Endothelial cell of umbilical vein (primary cell): ENCODE measurements at regions not wholly inside any gene's neighbourhood (a gene's known extent, or its start where the extent isn't known, plus 50 kb on each side); places are given as distances from the start of the nearest gene placed in this dataset.

Experiments used
- EZH2 ChIP-seq: IDR thresholded peaks from 2 replicates; pipeline ENCODE4 v1.6.1; 2012; ENCODE audit warnings: borderline replicate concordance, low read depth, mild to moderate bottlenecking, moderate library complexity, low read length, inconsistent platforms; ENCODE audit not compliant: severe bottlenecking
- GATA2 ChIP-seq: IDR thresholded peaks from 2 replicates; pipeline ENCODE4 v1.7.0; 2011; ENCODE audit warnings: low read depth, mild to moderate bottlenecking, moderate library complexity, mixed read lengths, low read length; ENCODE audit not compliant: insufficient read length, insufficient read depth
- JUN ChIP-seq: IDR thresholded peaks from 2 replicates; pipeline ENCODE4 v1.6.1; 2011; ENCODE audit warnings: borderline replicate concordance, low read depth; ENCODE audit not compliant: insufficient read length, insufficient read depth
- MYC ChIP-seq: IDR thresholded peaks from one replicate; pipeline ENCODE4 v1.6.1; 2011; ENCODE audit warnings: mild to moderate bottlenecking, low read depth, low read length
- POLR2A ChIP-seq: IDR thresholded peaks from 2 replicates; pipeline ENCODE4 v1.6.1; 2012; ENCODE audit warnings: low read depth, mild to moderate bottlenecking, control low read depth, low read length
- POLR2AphosphoS5 ChIP-seq: IDR thresholded peaks from 2 replicates; pipeline ENCODE4 v1.6.1; 2012; ENCODE audit warnings: low read depth, mild to moderate bottlenecking, control low read depth, low read length, moderate library complexity; ENCODE audit not compliant: insufficient read depth
- TF ChIP-seq, protein P1 (sequence below), 2 donors: IDR thresholded peaks; 1 replicate in 1 of 2; 2 replicates in 1 of 2; pipeline ENCODE4 v1.5.1; 2011; ENCODE audit warnings: low read length in 2 of 2, mild to moderate bottlenecking in 2 of 2, moderate library complexity in 2 of 2, control low read depth in 1 of 2, inconsistent platforms in 1 of 2, low read depth in 1 of 2; ENCODE audit not compliant: insufficient read depth in 1 of 2; ENCODE audit errors: extremely low read depth in 1 of 2
- TF ChIP-seq, protein P2 (sequence below): IDR thresholded peaks from 2 replicates; pipeline ENCODE4 v1.6.1; 2011; ENCODE audit not compliant: insufficient read depth, insufficient read length

DNA sequence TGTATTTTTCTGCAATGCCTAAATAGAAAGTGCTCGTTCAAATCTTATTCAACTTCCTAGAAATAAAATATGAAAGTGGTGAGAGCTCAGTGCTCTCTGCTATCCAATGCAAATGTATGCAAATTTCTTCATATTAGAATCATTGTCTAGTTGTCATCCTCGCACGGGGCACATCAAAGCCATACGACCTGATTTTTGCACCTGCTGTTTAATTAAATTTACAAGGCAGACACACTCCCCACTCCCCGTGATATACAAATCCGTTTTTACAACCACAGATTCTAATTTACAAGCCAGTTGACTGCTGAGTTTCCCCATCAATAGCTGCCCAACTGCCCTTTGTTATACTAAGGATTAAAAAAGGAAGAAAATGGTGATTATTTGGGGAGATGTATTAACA, 284.6 kb downstream of the RNF144A start:
- TF ChIP-seq POLR2A (no peak), POLR2AphosphoS5 (no peak), EZH2 (no peak), MYC (no peak), JUN (no peak), GATA2 (no peak)
- TF ChIP-seq, protein P1, sequence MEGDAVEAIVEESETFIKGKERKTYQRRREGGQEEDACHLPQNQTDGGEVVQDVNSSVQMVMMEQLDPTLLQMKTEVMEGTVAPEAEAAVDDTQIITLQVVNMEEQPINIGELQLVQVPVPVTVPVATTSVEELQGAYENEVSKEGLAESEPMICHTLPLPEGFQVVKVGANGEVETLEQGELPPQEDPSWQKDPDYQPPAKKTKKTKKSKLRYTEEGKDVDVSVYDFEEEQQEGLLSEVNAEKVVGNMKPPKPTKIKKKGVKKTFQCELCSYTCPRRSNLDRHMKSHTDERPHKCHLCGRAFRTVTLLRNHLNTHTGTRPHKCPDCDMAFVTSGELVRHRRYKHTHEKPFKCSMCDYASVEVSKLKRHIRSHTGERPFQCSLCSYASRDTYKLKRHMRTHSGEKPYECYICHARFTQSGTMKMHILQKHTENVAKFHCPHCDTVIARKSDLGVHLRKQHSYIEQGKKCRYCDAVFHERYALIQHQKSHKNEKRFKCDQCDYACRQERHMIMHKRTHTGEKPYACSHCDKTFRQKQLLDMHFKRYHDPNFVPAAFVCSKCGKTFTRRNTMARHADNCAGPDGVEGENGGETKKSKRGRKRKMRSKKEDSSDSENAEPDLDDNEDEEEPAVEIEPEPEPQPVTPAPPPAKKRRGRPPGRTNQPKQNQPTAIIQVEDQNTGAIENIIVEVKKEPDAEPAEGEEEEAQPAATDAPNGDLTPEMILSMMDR (IDR thresholded peaks at IDR 0.05; ENCODE audit: extremely low read depth in 1 of 2, insufficient read depth in 1 of 2, low read depth in 1 of 2, low read length in 2 of 2): no peak
- TF ChIP-seq, protein P2, sequence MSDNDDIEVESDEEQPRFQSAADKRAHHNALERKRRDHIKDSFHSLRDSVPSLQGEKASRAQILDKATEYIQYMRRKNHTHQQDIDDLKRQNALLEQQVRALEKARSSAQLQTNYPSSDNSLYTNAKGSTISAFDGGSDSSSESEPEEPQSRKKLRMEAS: no peak
